ENCODE measurements at regions not wholly inside any gene's neighbourhood (a gene's known extent, or its start where the extent isn't known, plus 50 kb on each side); places are given as distances from the start of the nearest gene placed in this dataset.
A peak's percentile ranks its signal among the peaks of the same experiment; 100 is the strongest.

DNA sequence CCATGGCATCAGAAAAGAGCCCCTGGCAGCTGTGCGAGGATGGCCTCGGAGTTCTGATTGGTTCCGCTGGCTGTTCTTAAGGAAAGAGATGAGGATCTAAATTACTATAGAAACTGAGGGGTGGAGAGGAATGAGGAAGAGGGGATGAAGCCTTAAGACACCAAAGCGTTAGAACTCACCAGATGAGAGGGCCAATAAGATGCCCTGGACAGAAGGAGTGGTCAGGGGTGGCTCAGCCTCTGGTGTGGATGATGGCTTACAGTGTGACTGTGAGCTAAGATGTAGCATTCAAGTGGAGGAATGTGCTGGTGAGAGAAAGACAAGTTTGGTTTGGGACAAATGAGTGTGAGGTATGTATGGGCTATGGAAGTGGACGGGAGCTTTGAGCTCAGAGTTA, 97.8 kb downstream of the ZFP36L2 start:
- no peak overlapping the region for H3K9ac ChIP-seq (ENCODE audit: low read depth in 1 of 2, low read length in 2 of 2)
- no peaks in the 10 kb centered on the region for H3K27me3 ChIP-seq (ENCODE audit: control insufficient read depth in 4 of 4, insufficient read depth in 4 of 4, low read length in 3 of 4)
- WGBS, result 93% methylated on average over 5 of the region's 5 CpGs
- no peak overlapping the region for H3K4me3 ChIP-seq (ENCODE audit: low read depth in 1 of 3, low read length in 3 of 3)
- TF ChIP-seq, protein P1, sequence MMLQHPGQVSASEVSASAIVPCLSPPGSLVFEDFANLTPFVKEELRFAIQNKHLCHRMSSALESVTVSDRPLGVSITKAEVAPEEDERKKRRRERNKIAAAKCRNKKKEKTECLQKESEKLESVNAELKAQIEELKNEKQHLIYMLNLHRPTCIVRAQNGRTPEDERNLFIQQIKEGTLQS (IDR thresholded peaks at IDR 0.05), result no peak
- TF ChIP-seq HNF4A (conservative IDR thresholded peaks at IDR 0.05) (no peak), EGR1 (IDR thresholded peaks at IDR 0.05; ENCODE audit: low read depth in 2 of 2) (no peak), FOXA2 (IDR thresholded peaks at IDR 0.05) (no peak), FOXA1 (IDR thresholded peaks at IDR 0.05) (no peak), SP1 (IDR thresholded peaks at IDR 0.05) (no peak), RAD21 (IDR thresholded peaks at IDR 0.05) (no peak)
- TF ChIP-seq, protein P2, sequence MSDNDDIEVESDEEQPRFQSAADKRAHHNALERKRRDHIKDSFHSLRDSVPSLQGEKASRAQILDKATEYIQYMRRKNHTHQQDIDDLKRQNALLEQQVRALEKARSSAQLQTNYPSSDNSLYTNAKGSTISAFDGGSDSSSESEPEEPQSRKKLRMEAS (IDR thresholded peaks at IDR 0.05), result no peak
- TF ChIP-seq, protein P3, sequence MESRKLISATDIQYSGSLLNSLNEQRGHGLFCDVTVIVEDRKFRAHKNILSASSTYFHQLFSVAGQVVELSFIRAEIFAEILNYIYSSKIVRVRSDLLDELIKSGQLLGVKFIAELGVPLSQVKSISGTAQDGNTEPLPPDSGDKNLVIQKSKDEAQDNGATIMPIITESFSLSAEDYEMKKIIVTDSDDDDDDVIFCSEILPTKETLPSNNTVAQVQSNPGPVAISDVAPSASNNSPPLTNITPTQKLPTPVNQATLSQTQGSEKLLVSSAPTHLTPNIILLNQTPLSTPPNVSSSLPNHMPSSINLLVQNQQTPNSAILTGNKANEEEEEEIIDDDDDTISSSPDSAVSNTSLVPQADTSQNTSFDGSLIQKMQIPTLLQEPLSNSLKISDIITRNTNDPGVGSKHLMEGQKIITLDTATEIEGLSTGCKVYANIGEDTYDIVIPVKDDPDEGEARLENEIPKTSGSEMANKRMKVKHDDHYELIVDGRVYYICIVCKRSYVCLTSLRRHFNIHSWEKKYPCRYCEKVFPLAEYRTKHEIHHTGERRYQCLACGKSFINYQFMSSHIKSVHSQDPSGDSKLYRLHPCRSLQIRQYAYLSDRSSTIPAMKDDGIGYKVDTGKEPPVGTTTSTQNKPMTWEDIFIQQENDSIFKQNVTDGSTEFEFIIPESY (IDR thresholded peaks at IDR 0.05), result no peak
- TF ChIP-seq, protein P4, sequence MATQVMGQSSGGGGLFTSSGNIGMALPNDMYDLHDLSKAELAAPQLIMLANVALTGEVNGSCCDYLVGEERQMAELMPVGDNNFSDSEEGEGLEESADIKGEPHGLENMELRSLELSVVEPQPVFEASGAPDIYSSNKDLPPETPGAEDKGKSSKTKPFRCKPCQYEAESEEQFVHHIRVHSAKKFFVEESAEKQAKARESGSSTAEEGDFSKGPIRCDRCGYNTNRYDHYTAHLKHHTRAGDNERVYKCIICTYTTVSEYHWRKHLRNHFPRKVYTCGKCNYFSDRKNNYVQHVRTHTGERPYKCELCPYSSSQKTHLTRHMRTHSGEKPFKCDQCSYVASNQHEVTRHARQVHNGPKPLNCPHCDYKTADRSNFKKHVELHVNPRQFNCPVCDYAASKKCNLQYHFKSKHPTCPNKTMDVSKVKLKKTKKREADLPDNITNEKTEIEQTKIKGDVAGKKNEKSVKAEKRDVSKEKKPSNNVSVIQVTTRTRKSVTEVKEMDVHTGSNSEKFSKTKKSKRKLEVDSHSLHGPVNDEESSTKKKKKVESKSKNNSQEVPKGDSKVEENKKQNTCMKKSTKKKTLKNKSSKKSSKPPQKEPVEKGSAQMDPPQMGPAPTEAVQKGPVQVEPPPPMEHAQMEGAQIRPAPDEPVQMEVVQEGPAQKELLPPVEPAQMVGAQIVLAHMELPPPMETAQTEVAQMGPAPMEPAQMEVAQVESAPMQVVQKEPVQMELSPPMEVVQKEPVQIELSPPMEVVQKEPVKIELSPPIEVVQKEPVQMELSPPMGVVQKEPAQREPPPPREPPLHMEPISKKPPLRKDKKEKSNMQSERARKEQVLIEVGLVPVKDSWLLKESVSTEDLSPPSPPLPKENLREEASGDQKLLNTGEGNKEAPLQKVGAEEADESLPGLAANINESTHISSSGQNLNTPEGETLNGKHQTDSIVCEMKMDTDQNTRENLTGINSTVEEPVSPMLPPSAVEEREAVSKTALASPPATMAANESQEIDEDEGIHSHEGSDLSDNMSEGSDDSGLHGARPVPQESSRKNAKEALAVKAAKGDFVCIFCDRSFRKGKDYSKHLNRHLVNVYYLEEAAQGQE (IDR thresholded peaks at IDR 0.05), result no peak
- TF ChIP-seq, protein P5, sequence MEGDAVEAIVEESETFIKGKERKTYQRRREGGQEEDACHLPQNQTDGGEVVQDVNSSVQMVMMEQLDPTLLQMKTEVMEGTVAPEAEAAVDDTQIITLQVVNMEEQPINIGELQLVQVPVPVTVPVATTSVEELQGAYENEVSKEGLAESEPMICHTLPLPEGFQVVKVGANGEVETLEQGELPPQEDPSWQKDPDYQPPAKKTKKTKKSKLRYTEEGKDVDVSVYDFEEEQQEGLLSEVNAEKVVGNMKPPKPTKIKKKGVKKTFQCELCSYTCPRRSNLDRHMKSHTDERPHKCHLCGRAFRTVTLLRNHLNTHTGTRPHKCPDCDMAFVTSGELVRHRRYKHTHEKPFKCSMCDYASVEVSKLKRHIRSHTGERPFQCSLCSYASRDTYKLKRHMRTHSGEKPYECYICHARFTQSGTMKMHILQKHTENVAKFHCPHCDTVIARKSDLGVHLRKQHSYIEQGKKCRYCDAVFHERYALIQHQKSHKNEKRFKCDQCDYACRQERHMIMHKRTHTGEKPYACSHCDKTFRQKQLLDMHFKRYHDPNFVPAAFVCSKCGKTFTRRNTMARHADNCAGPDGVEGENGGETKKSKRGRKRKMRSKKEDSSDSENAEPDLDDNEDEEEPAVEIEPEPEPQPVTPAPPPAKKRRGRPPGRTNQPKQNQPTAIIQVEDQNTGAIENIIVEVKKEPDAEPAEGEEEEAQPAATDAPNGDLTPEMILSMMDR (IDR thresholded peaks at IDR 0.05; ENCODE audit: low read depth, low read length, missing input control), result no peak
- H3K9me3 ChIP-seq (ENCODE audit: control insufficient read depth in 4 of 4, low read length in 3 of 4), result no peaks in the 10 kb centered on the region
- H3K36me3 ChIP-seq (ENCODE audit: control insufficient read depth in 4 of 4, insufficient read depth in 3 of 4, low read depth in 1 of 4, low read length in 3 of 4), result no peaks in the 10 kb centered on the region
- peaks cover 2 to 20% (median 7%) of the 10 kb centered on the region in 4 donors for H3K4me1 ChIP-seq (ENCODE audit: control insufficient read depth in 4 of 4, insufficient read depth in 4 of 4, low read length in 3 of 4)
- peak overlapping the region in 1 of 2 donors; percentile 16 for H3K27ac ChIP-seq (ENCODE audit: low read depth in 1 of 2, low read length in 2 of 2)
- no peak for DNase-seq (ENCODE audit: low spot score)

DNA sequence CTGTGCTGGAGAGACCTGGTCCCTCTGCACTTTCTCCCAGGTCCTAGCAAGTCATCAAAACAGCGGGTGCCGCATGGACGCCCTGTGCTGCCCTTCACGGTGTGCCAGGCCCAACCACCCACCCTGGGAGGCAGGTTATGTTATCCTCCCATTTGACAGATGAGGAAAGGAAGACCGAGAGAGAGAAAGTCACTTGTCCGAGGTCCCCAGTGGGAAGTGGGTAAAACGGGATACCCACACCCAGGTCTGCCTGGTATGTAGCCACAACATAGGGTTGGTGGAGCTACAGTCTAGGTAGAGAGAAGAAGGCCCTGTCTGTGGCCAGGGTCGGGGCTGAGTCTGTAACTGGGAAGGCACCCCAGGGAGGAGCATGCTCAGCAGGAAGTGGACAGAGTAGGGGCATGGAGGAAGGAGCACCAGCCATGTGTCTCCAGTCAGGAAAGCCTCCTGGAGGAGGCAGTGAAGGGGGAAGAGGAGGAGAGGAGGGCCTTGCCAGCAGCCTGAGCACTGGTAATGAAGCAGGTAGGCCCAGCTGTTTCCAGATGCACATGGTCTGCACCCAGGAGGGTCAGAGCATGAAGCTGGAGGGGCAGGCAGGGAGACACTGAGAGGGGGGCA, 98.4 kb downstream of the ZFP36L2 start:
- TF ChIP-seq HNF4A (conservative IDR thresholded peaks at IDR 0.05) (no peak), FOXA1 (IDR thresholded peaks at IDR 0.05) (no peak), JUND (IDR thresholded peaks at IDR 0.05) (no peak)
- H3K27ac ChIP-seq (ENCODE audit: low read depth in 1 of 2, low read length in 2 of 2), result peak overlapping the region; percentile 16 to 30
- WGBS, result 83% methylated on average over 8 of the region's 8 CpGs
- peaks cover 2 to 19% (median 6%) of the 10 kb centered on the region in 4 donors for H3K4me1 ChIP-seq (ENCODE audit: control insufficient read depth in 4 of 4, insufficient read depth in 4 of 4, low read length in 3 of 4)
- H3K27me3 ChIP-seq (ENCODE audit: control insufficient read depth in 4 of 4, insufficient read depth in 4 of 4, low read length in 3 of 4), result no peaks in the 10 kb centered on the region
- H3K36me3 ChIP-seq (ENCODE audit: control insufficient read depth in 4 of 4, insufficient read depth in 3 of 4, low read depth in 1 of 4, low read length in 3 of 4), result no peaks in the 10 kb centered on the region
- H3K4me3 ChIP-seq (ENCODE audit: low read depth in 1 of 3, low read length in 3 of 3), result no peak overlapping the region
- no peak for DNase-seq (ENCODE audit: low spot score)
- no peak overlapping the region for H3K9ac ChIP-seq (ENCODE audit: low read depth in 1 of 2, low read length in 2 of 2)
- no peaks in the 10 kb centered on the region for H3K9me3 ChIP-seq (ENCODE audit: control insufficient read depth in 4 of 4, low read length in 3 of 4)

Measured in liver (tissue), 8 donors.